Activated T-cell treated with anti-CD3 and anti-CD28 coated beads for 4 hours (primary cell): ENCODE measurements at regions not wholly inside any gene's neighbourhood (a gene's known extent, or its start where the extent isn't known, plus 50 kb on each side); places are given as distances from the start of the nearest gene placed in this dataset.
"Not testable (repeated sequence)": the region's sequence is repeated elsewhere in the genome, so short reads cannot be mapped to it uniquely, and the experiment has no call there.

Experiments used
- DNase-seq: peaks from one replicate; pipeline ENCODE4 v3.0.0-alpha.2; 2020

DNA sequence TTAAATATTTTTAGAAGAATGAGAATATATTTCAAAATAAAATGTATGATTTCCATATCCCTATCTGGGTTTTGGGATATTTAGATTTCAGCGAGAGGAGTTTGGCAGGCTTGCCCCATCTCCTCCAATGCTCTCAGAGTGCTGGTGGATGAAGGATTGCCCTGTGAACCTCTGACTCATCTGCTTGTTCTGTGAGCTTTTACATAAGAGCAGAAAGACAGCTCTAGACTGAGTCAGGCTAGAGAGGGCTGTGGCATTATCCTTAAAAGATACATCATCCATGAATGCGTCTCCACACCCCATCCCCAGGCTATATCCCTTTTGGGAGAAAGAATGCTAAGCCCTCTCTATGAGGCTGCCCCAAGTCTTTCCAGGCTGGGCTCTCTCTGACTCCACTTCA, 190.6 kb downstream of the TUBA3C start:
- DNase-seq: no peak

DNA sequence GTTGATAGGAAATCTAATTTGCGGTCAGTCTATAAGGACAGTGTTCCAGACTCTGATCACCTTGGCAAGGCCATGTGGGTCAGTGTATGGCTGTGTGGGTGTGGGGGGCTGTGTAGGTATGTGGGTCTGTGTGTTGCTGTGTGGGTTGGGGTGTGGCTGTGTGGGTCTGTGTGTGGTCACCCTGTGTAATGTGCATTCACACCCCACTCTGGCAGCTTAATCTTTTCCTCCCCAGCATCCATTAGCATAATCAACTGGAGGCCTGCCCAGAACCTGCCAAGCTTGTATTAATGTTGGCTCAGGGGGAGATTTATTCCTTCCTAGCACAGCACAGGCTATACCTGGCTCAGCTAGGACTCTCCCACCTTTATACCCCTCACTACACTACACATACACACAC, 203.2 kb downstream of the TUBA3C start:
- DNase-seq: no peak

DNA sequence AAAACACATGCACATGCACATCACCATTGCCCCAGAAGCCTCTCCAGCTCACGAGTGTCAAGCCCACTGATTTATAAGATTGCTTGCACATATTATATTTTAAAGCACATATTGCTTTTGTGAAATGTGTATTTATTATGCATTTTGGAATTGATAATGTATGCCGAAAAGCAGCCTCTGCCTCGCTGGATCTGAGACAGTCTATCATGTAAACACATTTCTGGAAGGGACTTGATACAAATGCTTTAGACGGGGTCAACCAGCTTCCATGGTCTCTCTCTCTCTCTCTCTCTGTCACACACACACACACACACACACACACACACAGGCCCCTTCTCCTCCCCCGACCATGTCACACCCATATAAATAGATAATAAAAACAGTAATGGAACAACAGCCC, 203.8 kb downstream of the TUBA3C start:
- no peak for DNase-seq

DNA sequence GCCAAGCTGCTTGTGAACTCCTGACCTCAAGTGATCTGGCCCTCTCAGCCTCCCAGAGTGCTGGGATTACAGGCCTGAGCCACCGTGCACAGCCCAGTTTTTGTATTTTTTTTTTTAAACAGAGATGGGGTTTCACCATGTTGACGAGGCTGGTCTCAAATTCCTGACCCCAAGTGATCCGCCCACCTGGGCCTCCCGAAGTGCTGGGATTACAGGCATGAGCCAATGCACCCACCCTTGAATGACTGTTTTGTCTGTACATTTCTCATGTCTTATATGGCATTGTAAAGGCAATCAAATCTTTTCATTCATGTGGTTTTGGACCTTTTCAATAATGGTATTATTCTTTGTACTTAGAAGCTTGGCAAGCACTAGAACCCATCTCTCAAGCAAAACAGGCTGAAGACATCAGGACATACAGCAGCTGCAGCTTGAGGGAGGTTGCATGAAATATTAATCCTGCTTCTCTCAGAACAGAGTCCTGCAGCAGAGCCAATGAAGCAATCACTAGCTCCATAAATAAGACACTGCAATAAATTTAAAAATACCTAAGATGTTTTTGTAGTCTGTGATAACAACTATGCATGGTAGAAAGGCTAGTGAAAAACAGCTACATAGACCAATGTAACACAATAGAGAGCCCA, 209.9 kb downstream of the TUBA3C start:
- no peak for DNase-seq

DNA sequence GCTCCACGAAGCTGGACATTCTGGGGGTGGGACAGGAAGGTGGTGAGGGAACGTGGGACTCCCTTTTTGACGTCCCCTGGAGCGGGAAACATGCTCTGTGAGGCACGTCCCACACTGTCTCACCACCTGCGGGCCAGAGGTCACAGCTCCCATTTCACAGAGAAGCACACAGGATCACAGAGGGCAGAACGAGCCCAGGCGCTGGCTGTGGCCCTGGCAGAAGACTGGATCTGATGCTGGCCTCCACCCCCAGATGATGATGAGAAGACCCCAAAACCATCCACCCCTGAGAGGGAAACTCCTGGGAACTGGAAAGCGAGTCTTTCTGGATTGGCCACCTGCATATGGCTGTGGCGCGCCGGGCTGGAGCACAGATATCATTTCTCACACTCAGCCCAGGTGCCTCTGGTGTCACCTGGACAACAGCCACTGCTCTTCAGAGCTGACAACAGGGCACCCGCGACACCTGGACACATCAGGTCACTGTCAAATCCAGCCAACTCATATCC, 216.2 kb downstream of the TUBA3C start:
- no peak for DNase-seq

DNA sequence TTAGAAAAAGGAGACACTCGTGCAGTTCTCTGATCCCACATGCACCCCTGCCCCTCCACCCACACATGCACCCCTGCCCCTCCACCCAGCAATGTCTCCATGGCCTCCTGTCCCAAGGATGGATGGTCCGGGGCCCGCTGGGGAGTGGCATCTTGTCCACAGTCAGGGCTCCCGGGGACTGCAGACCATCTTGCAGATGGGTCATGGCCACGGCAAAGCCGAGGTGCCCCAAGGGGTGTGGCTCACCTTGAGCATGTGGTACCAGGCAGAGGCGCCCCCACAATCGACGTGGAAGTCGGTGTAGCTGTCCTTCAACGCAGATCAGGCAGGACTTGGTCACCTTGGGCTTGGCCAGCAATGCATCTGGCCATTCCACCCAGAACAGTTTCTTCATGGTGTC, 216.7 kb downstream of the TUBA3C start:
- no peak for DNase-seq

DNA sequence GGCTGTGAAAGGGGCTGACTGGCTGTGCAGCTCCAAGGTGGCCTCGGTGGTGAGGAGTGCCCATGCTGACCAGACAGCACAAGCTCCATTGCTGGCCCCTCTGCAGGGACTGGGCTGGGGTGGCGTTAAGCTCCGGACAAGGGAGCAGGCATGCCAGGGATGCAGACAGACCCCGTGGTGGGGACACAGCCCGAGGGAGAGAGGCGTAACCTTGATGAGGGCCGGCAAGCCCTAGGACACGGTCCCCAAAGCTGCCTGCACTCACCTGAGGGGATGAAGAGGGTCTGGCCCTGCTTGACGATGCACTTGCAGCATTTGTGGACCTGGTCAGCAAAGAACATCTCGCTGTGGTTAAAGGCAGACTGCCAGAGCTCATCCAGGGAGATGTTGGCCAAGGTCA, 217.9 kb downstream of the TUBA3C start:
- not testable (repeated sequence) for DNase-seq

DNA sequence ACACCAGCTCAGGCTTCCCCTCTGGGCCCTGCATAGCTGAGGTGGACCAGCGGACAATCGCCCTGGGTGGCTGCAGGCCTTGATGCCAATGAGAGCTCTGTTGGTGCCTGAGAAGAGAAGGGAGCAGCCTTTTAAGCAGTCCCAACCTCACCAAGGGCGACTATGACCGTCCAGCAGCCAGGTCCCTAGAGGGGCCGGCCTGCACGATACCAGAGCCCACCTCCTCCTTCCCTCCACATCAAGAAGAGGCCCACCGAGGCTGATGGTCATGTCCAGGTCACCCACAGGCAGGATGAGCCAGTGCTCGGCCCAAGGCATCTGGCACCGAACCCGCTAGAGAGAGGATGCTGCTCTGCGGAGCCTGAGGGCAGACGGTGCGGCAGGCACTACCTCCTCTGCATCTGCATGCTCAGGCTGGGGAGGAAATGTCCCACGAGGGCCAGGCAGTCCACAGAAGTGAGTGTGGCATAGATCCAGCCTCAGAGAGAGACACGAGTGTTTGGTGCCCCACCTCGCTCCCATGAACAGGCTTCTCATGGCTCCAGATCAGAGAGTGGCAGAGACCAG, 219.4 kb downstream of the TUBA3C start:
- no peak for DNase-seq

DNA sequence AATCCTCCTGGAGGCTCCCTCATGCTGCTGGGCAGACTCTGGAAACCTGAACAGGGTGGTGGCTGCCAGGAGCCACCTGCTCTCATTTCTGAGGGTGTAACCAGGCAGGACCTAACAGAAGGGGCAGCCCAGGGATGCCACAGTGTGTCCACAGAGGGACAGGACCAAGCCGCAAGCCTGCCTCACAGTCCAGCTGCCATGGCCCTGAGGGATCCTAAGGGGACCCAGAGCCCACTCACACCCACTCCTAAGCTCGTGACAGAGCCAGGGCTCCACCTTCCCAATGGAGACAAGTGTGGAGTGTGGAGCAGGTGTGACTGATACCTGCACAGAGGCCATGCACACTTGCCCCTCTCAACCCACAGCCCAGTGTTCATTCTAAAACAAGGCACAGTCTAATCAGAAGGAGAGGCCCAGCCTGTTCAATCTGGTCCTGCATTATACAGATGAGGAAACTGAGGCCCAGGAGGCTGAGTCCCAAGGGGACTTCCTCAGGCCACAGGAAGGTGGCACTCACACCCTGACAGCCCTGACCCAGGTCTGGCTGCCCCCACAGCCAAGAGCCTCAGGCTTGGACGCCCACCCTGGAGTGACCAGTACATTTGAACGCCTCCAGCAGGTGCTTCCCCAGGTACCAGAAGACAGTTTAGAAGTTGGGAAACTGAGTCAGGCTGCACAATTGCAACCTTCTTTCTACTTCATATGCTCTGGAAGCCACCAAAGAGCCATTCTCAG, 220.1 kb downstream of the TUBA3C start:
- no peak for DNase-seq

DNA sequence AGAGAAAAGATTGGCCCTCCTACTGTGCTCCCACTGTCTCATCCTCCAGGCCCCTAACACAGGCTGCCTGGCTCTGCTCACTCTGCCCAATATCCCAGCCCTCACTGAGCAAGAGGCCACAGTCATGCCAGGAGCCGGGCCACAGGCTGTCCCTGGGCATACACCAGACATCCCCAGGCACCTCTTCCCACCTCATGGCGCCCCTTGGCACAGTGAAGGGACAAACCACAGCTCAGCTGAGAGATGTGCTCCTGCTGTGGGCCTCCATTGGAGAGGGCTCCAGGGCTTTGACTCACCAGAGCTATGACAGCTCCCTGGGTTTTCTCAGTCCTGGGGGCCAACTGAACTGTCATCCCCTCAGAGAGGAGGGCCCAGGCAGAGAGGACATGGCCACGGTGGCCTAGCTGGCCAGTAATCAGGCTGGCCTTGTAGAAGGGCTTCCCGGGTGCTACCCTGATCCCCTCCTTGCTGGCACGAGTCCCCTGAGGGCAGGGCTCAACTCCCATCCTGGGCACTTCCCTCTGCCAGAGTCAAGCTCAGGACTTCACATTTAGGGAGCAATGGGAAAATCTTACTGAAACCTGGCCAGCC, 220.9 kb downstream of the TUBA3C start:
- DNase-seq: no peak

DNA sequence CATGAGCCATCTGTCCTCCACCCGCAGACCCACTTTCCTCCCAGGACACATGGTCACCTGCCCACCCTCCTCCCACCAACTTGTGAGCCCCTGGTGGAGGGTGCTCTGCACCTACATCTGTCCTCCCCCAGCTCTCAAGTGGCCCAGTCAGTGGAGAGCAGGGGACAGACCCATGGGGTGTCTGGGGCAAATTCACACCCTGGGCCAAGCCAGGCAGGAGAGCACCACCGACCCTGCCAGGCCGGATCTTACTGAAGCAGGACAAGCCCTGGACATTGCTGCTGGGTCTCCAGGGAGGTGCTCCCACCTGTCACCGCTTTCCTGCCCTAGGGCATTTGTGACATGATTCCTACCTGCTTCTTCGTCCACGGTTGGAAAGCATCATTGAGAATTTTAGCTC, 221.6 kb downstream of the TUBA3C start:
- DNase-seq: no peak

DNA sequence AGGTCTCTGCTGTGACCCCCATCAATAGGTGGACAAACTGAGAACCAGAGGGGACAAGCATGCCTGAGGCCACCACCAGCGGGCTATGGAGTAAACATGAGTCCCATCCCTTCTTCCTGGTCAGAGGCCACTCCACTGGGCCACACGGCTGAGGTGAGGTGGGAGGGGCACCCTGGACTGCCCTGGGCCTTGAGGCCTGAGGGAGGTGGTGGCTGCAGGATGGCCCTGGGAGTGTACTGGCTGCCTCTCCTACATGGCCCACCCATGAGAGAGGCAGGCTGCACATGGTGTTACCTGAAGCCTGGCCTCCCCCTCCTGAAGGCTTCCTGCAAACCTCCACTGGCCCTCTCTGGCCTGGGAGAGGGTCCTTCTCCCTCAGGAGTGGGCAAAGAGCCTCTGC, 222.4 kb downstream of the TUBA3C start:
- no peak for DNase-seq

DNA sequence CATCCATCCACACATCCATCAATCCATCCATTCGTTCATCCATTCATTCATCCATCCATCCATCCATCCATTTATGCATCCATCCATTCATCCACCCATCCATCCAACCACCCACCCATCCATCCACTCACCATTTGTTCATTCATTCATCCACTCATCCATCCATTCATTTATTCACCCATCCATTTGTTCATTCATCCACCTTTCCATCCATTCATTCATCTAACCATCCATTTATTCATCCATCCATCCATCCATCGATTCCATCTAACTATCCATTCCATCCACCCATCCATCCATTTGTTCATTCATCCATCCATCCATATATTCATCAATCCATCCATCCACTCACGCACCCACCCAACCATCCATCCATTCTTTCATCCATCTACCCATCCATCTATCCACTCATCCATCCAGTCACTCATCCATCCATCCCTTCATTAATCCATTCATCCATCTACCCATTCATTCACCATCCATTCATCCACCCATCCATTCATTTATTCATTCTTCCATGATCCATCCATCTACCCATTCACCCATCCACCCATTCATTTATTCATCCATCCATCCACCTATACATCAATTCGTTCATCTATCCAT, 225.0 kb downstream of the TUBA3C start:
- DNase-seq: no peak

DNA sequence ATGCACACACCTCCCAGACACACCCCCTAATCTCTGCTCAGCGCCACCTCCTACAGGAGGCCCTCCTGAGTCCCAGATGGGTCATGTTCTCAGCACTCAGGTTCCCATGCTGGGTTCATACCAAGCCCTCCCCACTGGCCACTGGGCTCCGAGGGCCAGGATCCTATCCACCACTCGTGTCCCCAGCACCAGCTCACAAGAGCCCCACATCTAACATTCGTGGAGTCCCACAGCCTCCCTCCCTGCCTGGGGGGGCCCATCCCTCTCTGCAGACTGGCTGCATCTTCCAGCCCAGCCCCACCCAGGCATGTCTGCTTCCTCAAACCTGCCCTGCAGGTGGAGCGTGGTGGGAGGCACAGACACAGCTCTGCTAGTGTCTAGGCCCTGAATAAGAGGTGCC, 227.4 kb downstream of the TUBA3C start:
- no peak for DNase-seq

DNA sequence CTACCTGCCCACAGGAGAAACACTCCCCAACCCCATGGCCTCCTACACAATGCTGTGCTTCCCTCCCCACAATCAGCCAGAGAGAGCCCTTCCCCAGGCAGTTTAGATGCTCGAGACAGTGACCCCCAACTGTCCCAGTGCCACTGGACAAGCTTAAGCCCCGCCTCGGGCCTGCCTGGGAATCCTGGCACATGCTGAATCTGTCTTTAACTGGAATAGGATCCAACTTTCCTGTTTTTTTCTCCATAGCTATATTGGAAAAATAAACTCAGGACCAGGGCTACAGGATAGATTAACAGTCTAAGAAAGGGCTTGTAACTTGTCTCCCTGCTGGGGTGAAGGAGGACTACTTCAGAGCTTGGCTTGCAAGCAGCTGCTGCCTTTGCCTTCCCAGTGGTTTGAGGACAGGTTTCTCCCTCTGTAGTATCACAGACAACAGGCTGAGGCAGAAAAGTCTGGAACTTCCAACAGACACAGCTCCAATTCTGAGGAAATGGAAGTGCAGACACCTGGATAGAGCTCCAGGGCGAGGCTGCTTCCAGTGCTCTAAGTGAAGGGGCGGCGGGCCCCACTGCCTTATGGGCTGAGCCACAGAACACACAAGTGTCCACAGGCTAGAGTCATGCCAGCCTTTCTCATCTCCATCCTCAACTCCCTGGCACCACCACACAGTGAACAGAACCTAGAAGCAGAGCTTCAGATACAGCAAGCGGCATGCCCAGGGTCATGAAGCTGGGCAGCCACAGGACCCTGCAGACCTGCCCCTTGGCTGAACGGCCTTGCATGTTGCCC, 228.3 kb downstream of the TUBA3C start:
- DNase-seq: no peak

DNA sequence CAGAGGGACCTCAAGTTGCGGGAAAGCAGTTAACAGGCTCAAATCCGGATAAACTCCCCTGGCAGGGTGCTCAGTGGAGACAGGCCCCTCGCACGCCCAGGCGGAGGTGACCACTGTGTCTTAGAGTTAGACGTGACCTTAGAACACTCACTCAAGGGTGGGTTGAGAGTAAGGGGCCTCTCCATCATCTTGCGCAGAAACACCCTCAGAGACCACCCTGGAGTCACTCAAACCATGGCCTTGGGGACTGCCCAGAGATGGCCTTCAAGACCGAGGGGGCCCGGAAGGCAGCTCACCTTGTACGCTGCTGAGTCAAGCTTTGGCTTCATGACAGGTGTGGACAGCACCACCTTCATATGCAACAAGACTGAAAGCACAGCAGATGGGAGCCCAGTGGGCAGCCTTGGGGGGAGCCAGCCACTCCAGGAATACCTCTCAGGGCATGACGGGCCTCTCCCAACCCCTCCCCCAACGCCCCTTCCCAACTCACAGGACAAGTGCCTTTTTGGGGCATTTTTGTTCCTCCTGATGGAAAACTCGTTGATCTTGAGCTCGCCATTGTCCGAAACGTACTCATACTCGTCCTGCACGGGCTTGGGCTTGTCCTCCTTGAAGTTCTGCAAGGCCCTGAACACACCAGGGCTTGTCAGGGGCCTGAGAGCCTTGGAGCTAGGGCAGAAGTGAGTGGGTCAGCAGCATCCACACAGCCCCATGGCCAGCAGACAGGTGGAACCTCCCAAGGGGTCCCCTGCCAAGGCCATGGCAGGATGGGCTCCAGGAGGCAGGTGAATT, 229.2 kb downstream of the TUBA3C start:
- DNase-seq: no peak

DNA sequence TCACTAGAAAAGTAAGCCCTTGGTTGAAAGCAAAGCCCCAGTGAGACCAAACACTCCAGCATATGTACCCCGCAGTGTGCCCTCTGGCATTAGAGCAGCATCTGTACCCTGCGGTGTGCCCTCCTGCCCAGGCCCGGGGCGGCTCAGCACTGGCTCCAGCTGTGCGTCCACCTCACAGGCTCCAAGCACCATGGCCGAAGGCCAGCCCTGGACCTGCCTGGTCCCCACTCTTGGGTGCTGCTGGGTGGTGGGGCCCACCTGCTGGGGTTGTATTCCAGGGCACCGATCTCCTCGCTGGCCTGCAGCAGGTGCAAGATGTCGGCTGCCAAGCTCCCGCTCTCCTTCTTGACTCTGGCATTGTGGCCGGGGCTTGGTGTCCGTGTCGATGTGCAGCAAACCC, 230.2 kb downstream of the TUBA3C start:
- DNase-seq: no peak

DNA sequence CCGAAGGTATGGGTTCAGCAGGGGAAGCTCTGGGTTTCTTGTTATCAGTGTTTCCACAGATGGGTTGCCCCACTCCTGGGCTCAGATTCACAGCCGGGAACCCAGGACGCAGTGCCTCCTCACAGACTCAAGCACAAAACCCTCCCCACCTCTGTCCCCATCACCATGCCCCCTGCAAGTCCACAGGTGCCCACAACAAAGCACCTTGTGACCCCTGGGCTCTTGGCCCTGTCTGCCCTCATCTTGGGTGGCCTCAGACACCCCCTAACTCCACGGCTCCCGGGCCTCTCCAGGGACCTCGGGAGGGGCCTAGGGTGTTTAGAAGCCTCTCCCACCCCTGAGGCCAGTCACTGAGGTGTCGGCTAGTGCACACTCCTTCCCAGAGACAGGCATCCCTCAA, 231.7 kb downstream of the TUBA3C start:
- no peak for DNase-seq

DNA sequence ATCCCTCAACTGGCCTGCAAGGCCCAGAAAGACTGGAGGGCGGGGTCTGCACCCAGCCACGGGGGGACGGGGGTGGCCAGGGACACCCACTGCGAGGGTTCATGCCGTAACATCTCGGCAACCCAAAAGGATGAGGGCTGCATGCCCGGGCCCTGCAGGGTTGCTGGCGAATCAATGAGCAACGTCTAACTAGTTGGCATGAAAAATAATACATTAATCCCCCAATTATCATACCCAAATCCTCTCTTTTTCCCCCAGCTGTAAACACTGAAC, 232.2 kb downstream of the TUBA3C start:
- DNase-seq: no peak

DNA sequence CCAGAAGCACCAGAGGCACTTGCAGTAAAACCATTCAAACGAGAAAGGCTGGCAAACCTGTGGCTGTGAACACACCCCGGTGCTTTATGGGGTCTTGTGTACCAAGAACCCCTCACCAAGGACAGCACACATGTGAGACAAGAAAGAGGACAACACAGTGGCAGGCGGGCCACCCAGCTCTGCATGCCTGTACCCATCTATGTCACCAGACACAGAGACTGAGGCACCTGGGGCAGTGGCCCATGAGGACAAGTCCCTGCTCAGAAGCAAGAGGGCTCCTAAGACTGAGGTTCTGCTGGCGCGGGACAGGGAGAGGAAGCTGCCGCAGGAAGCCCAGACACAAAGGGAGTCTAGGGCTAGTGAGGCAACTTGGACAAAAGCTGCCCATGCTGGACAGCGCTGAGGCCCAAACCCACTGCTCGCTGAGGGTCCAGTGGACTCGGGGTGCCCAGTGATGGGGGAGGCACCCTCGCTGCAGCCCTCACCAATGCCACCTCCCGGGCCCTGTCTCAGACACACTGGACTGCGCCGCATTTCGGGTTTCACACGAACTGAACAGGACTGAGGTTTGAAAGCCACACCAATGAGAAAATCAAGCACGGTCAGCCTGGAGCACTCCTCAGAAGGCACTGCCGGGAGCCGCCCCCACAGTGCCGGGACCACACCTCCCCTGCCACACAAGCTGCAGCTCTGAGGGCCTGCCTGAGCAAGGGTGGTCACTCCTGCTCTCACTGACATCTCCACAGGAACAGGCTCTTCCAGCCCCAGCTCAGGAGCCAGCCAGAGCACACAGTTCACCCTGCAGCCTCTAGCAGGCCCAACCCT, 232.7 kb downstream of the TUBA3C start:
- no peak for DNase-seq

DNA sequence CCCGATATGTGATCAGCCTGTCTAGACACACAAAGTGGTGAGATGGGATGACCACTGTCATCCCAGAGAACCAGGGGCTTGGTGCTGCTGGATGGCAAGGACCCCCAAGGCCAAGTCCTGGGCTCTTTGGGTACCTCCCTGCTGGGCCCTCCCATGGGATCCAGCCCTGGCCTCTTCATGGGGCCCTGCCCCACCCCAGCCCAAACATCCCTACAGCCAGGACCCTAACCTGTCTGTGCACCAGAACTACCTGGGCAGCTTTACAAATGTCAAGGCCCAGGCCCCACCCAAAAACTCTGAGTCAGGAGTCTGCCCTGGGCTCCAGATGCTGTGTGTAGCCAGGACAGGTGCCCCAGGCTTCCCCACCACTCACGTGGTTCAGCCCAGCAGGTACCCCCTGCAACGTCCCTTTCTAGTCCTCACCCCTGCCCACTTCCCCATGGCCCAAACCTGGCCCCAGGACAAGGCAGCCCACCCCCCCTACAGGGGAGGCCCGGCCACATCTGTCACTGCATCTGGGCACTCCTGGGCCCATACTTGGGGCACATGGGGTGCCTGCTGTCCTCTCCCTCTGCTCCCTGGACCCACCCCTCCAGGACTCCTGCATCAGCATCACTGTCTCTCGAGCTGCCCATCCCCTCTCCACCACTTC, 233.5 kb downstream of the TUBA3C start:
- no peak for DNase-seq
